ENCODE measurements at regions not wholly inside any gene's neighbourhood (a gene's known extent, or its start where the extent isn't known, plus 50 kb on each side); places are given as distances from the start of the nearest gene placed in this dataset.
"Not testable (repeated sequence)": the region's sequence is repeated elsewhere in the genome, so short reads cannot be mapped to it uniquely, and the experiment has no call there.

DNA sequence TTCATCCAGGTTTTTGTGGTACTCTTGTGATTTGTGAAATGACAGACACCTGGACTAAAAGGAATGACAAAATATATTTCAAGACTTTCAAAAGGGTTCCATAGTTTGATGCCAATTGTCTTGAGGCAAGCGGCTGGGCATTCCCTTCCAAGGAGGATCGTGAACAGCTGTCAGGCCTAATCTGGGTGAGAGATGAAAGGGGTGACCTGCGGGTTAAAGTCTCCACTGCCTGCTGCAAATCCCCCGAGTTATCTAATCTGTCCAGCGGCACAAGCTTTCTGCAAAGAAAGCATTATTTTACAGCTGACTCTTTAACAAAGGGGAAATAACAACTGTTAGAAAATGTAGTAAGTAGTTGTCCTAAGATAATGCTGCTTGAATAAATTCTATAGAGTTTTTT lies 128.7 kb upstream of the MB21D2 start:
- TF ChIP-seq, protein P1, sequence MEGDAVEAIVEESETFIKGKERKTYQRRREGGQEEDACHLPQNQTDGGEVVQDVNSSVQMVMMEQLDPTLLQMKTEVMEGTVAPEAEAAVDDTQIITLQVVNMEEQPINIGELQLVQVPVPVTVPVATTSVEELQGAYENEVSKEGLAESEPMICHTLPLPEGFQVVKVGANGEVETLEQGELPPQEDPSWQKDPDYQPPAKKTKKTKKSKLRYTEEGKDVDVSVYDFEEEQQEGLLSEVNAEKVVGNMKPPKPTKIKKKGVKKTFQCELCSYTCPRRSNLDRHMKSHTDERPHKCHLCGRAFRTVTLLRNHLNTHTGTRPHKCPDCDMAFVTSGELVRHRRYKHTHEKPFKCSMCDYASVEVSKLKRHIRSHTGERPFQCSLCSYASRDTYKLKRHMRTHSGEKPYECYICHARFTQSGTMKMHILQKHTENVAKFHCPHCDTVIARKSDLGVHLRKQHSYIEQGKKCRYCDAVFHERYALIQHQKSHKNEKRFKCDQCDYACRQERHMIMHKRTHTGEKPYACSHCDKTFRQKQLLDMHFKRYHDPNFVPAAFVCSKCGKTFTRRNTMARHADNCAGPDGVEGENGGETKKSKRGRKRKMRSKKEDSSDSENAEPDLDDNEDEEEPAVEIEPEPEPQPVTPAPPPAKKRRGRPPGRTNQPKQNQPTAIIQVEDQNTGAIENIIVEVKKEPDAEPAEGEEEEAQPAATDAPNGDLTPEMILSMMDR (IDR thresholded peaks at IDR 0.05; ENCODE audit: borderline replicate concordance, insufficient read depth, low read depth, low read length): no peak
- H3K4me3 ChIP-seq (ENCODE audit: low read depth, low read length): no peak overlapping the region

DNA sequence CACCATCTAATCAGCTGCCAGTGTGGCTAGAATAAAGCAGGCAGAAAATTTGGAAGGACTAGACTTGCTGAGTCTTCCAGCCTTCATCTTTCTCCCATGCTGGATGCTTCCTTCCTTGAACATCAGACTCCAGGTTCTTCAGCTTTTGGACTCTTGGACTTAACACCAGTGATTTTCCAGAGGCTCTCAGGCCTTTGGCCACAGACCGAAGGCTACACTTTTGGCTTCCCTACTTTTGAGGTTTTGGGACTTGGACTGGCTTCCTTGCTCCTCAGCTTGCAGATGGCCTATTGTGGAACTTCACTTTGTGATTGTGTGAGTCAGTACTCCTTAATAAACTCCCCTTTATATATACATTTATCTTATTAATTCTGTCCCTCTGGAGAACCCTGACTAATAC lies 129.8 kb upstream of the MB21D2 start:
- H3K4me3 ChIP-seq (ENCODE audit: low read depth, low read length): not testable (repeated sequence)

DNA sequence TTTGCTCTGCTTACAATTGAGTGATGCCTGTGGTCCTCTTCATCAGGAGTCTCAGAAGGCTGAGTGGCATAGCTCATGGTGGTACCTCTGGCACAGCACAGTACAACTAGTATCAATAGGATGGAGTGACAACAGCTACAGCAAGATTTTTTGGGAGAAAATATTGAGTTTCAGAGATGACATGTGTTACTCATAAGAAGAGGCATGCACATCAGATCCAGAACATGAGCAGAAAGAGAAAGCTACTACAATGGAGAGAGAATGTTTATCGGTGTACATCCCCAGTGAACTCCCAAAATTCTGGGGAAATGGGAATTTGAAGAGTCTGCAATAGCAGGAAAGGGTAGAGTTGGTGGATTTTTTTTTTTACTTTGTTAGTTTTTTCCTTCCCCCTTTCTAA lies 130.5 kb upstream of the MB21D2 start:
- TF ChIP-seq, protein P1 (IDR thresholded peaks at IDR 0.05; ENCODE audit: borderline replicate concordance, insufficient read depth, low read depth, low read length): no peak
- H3K4me3 ChIP-seq (ENCODE audit: low read depth, low read length): no peak overlapping the region

DNA sequence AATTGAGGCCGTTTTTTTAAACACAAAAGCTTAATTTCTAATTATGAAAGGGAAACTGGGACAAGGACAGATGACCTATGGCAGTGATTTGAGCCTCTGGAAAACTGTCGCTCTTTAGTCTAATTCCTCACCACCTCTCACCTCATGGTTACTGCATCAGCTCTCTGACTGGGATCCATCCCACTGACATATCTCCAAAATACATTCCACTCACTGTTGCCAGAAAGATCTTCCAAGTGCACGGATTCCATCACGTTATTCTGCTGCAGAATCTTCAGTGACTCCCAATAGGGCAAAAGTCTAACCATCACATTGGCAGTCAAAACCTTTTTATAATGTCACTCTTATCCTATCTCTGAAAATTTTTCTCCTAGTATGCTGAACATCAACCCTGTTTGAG lies 132.3 kb upstream of the MB21D2 start:
- TF ChIP-seq, protein P1 (IDR thresholded peaks at IDR 0.05; ENCODE audit: borderline replicate concordance, insufficient read depth, low read depth, low read length): no peak
- no peak overlapping the region for H3K4me3 ChIP-seq (ENCODE audit: low read depth, low read length)

DNA sequence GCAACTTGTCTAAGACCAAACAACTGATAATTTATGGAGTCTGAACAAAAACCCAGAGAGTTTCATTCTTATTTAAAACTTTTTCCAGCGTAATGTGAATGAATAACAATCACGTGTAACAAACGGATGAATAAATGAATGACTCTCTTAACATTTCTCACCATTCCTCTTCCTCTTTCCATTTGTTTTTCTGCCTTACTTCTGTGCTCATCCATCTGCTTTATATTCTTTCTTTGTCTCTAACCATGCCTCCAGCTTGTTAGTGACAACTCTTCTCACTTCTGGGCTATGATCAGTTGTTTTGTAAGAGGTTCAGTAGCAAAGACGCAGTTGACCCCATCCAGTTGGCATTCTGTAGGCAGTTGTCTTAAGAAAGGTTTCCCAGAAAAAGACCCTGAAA lies 133.7 kb upstream of the MB21D2 start:
- H3K4me3 ChIP-seq (ENCODE audit: low read depth, low read length): no peak overlapping the region
- TF ChIP-seq, protein P1 (IDR thresholded peaks at IDR 0.05; ENCODE audit: borderline replicate concordance, insufficient read depth, low read depth, low read length): no peak

DNA sequence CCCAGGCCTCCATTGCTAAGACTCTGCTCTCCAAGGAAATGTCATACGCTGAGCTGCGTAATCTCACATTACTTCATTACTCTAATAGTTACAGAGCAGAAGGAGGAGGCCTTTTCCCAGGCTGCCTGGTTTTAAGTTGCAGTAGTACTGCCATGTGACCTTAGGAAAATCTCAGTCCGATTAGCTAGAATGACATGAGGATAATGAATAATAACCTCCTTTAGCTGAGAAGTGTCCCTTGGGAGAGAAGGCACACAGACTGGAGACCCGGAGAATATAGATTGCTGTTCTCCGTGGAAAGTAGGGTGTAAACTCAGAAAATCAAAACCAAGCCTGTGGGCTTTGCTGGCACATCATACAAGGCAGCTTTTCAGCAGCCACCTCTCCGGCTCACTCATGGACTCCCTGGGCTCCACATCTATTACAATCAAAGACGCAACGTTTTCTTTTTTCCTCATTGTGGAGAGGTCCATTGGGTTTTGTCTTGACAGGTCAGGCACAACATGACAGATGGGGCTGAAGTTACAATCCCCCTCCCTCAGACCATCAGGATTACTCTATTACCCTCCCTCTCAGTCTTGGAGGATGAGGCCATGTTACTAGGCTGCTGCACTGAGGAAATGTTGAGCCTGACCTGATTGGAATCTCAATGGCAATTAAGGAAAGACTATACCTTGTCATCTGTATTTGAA lies 134.8 kb upstream of the MB21D2 start:
- H3K4me3 ChIP-seq (ENCODE audit: low read depth, low read length): no peak overlapping the region
- TF ChIP-seq, protein P1 (IDR thresholded peaks at IDR 0.05; ENCODE audit: borderline replicate concordance, insufficient read depth, low read depth, low read length): no peak

DNA sequence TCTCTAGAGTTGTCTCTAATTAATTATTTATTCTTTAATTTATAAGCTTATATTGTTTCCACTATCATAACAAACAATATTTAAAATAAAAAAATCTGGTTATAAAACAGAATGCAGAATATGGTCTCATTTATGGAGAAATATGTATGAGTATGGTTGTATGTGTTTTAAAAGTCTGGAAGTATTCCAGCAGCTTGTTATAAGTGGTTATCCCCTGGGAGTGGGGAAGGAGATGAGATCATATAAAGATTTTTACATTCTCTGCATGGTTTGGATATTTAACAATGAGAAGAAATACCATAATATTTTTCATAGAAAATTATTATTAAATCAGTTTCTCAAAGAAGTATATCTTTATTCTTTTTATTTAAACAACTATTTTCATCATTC lies 135.4 kb upstream of the MB21D2 start:
- TF ChIP-seq, protein P1 (IDR thresholded peaks at IDR 0.05; ENCODE audit: borderline replicate concordance, insufficient read depth, low read depth, low read length): no peak
- no peak overlapping the region for H3K4me3 ChIP-seq (ENCODE audit: low read depth, low read length)
